ENCODE measurements at regions not wholly inside any gene's neighbourhood (a gene's known extent, or its start where the extent isn't known, plus 50 kb on each side); places are given as distances from the start of the nearest gene placed in this dataset.

DNA sequence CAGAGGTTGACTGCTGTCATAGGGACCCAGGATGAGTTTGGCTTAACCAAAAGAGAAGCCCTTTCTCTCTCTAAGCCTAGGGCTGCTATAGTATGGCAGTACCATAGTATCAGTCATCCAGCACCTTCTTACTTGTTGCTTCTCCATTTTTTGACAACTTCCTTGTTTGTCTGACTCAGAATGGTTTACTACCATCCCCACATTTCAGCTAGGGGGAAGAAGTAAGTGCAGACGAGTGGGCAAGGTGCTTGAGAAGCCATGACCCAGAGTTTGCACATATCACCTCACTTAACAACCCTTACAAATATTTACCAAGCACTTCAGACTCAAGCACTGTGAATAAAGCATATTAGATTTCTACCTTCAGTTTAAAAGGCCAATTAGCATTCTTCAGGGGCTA lies 289.9 kb upstream of the TSHZ2 start:
- CTCF ChIA-PET (ENCODE audit: partially characterized antibody) = no interaction called here
- Histone ChIP-seq H3K36me3 (ENCODE audit: insufficient read depth, low read length) (no peaks in the 10 kb centered on the region), H3K4me1 (ENCODE audit: insufficient read depth, low read length) (no peaks in the 10 kb centered on the region), H3K27ac (ENCODE audit: low read depth, low read length) (no peak overlapping the region), H3K27me3 (ENCODE audit: insufficient read depth, low read length) (no peaks in the 10 kb centered on the region), H3K9me3 (ENCODE audit: control insufficient read depth in 1 of 2, low read length in 2 of 2) (no peaks in the 10 kb centered on the region), H3K4me3 (ENCODE audit: low read length in 2 of 2) (no peak overlapping the region)
- Mint-ChIP-seq H3K27me3 (peaks cover 0 to 5% of the 10 kb centered on the region in 2 donors), H3K9me3 (peaks cover 0 to 10% (median 4%) of the 10 kb centered on the region in 8 donors), H3K27ac (no peak overlapping the region), H3K36me3 (no peaks in the 10 kb centered on the region), H3K4me1 (no peaks in the 10 kb centered on the region), H3K4me3 (no peak overlapping the region)
- intact Hi-C loops (cut with micrococcal nuclease) = no loop called here
- POLR2A ChIA-PET (ENCODE audit: partially characterized antibody) = no interaction called here
- DNase-seq = no peak

DNA sequence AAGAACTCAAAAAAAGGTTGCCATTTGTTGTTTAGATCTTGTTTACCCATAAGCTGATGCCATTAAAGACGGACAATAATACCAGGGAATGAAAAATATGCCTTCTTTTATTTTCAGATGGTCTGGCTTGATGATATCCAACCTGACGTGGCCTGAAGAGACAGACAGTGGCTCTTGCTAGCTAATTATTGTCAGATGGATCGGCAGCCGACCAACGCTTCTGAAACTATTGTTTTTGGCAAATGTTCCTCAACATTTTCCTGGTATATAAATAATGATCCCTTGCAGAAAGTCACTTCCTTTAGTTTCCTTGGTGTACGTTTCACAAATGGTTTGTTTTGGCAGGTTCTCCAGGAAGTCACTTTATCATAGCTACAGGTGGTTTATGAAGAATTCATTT lies 290.9 kb upstream of the TSHZ2 start:
- CTCF ChIA-PET (ENCODE audit: partially characterized antibody) = no interaction called here
- no peak for DNase-seq
- Mint-ChIP-seq H3K36me3 (no peaks in the 10 kb centered on the region), H3K9me3 (peaks cover 0 to 9% (median 1%) of the 10 kb centered on the region in 8 donors), H3K27ac (no peak overlapping the region), H3K27me3 (peaks cover 1 to 6% of the 10 kb centered on the region in 2 donors), H3K4me1 (peaks cover 0 to 5% (median 0%) of the 10 kb centered on the region in 4 donors), H3K4me3 (no peak overlapping the region)
- H3K4me3 ChIP-seq (ENCODE audit: low read length in 2 of 2) = no peak overlapping the region
- H3K27me3 ChIP-seq (ENCODE audit: insufficient read depth, low read length) = no peaks in the 10 kb centered on the region
- no peak overlapping the region for H3K27ac ChIP-seq (ENCODE audit: low read depth, low read length)
- H3K9me3 ChIP-seq (ENCODE audit: control insufficient read depth in 1 of 2, low read length in 2 of 2) = no peaks in the 10 kb centered on the region
- H3K4me1 ChIP-seq (ENCODE audit: insufficient read depth, low read length) = no peaks in the 10 kb centered on the region
- POLR2A ChIA-PET (ENCODE audit: partially characterized antibody) = no interaction called here
- intact Hi-C loops (cut with micrococcal nuclease) = no loop called here
- H3K36me3 ChIP-seq (ENCODE audit: insufficient read depth, low read length) = no peaks in the 10 kb centered on the region

DNA sequence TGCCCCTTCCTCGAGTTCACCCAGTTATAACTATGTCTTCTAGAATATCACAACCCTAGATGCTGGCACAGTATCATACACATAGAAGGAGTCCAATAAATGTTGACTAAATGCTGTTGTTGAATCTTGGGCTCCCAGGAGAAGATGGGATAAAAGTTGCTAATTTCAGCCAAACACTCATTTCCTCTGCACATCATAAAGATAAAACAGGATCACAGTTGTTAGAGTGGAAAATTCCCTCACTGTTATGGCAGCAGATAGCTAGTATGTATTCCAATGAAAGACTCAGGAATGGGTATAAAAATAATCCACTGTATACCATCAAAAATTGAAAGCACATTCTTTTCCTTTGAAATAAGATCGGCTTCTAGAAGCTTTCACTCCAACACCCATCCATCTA lies 294.9 kb upstream of the TSHZ2 start:
- Histone ChIP-seq H3K27me3 (ENCODE audit: insufficient read depth, low read length) (no peaks in the 10 kb centered on the region), H3K4me1 (ENCODE audit: insufficient read depth, low read length) (no peaks in the 10 kb centered on the region), H3K4me3 (ENCODE audit: low read length in 2 of 2) (no peak overlapping the region), H3K27ac (ENCODE audit: low read depth, low read length) (no peak overlapping the region), H3K9me3 (ENCODE audit: control insufficient read depth in 1 of 2, low read length in 2 of 2) (no peaks in the 10 kb centered on the region), H3K36me3 (ENCODE audit: insufficient read depth, low read length) (no peaks in the 10 kb centered on the region)
- CTCF ChIA-PET (ENCODE audit: partially characterized antibody) = no interaction called here
- H3K36me3 Mint-ChIP-seq = no peaks in the 10 kb centered on the region
- peaks cover 1 to 7% of the 10 kb centered on the region in 2 donors for H3K27me3 Mint-ChIP-seq
- H3K4me1 Mint-ChIP-seq = peaks cover 0 to 7% (median 0%) of the 10 kb centered on the region in 4 donors
- H3K4me3 Mint-ChIP-seq = no peak overlapping the region
- peaks cover 0 to 2% (median 0%) of the 10 kb centered on the region in 8 donors for H3K9me3 Mint-ChIP-seq
- intact Hi-C loops (cut with micrococcal nuclease) = no loop called here
- no peak for DNase-seq
- POLR2A ChIA-PET (ENCODE audit: partially characterized antibody) = no interaction called here
- H3K27ac Mint-ChIP-seq = no peak overlapping the region

DNA sequence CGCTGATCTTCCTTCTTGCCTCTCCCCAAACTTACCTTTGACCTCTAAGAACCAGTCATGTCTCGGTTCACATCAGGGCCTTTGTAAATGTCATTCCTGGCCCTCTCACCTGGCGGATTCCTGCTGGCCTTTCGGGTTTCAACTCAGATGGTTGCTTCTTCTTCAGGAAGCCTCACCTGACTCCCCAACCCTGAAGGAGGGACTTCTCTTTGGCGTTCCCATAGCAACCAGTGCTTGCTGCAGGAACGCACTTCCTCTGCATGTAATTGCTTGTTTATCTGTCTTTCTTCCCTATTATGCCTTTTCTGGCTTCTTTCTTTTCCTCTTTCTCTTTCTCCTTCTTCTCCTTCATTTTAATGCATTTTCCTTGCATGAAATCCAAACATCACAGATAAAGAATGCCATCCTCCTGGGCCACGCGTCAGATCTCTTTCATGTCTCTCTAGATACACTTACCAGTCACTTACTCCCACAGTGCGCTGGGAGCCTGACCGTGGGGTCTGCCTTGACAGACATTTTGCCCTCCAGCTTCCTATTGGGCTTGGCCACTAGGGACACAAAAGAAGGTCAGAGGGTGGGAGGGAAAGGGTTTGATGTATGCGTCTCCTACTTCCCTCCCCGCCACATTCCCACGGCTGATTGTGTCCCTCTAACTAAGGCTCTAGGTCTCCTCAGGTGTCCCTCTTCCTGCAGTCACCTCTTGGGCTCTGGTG lies 295.7 kb upstream of the TSHZ2 start:
- H3K27me3 ChIP-seq (ENCODE audit: insufficient read depth, low read length) = no peaks in the 10 kb centered on the region
- H3K9me3 Mint-ChIP-seq = peaks cover 0 to 2% (median 0%) of the 10 kb centered on the region in 8 donors
- ChIA-PET CTCF (ENCODE audit: partially characterized antibody) (no interaction called here), POLR2A (ENCODE audit: partially characterized antibody) (interaction anchor here (1.2 kb wide), 1 partner anchor 307 kb away, joined by 3 read pairs; no protein-coding TSS in a partner anchor)
- H3K27ac ChIP-seq (ENCODE audit: low read depth, low read length) = no peak overlapping the region
- peaks cover 1 to 9% of the 10 kb centered on the region in 2 donors for H3K27me3 Mint-ChIP-seq
- H3K4me3 ChIP-seq (ENCODE audit: low read length in 2 of 2) = no peak overlapping the region
- no peaks in the 10 kb centered on the region for H3K9me3 ChIP-seq (ENCODE audit: control insufficient read depth in 1 of 2, low read length in 2 of 2)
- H3K27ac Mint-ChIP-seq = no peak overlapping the region
- H3K4me1 ChIP-seq (ENCODE audit: insufficient read depth, low read length) = no peaks in the 10 kb centered on the region
- DNase-seq = no peak
- intact Hi-C loops (cut with micrococcal nuclease) = no loop called here
- no peaks in the 10 kb centered on the region for H3K36me3 ChIP-seq (ENCODE audit: insufficient read depth, low read length)
- H3K36me3 Mint-ChIP-seq = no peaks in the 10 kb centered on the region
- no peak overlapping the region for H3K4me3 Mint-ChIP-seq
- peaks cover 0 to 7% (median 0%) of the 10 kb centered on the region in 4 donors for H3K4me1 Mint-ChIP-seq

DNA sequence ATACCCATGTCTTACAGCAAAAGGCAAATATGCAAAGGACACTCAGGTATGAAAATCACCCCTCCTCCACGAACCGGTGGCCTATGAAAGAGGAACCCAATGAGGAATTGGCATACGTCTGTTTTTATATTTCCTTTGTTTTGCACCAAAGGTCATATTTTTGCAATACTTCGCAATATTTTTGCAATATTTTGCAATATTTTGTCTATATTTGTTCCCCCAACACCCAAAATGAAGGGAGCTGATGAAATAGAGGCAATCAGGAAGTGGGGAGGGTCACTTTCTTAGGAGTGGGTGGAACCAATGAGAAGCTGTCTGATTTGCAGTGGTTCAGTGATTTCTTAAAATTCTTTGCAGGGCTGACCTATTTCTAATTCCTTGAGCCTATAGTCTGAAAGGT lies 296.8 kb upstream of the TSHZ2 start:
- ChIA-PET CTCF (ENCODE audit: partially characterized antibody) (no interaction called here), POLR2A (ENCODE audit: partially characterized antibody) (interaction anchor here (1.2 kb wide), 1 partner anchor 306 kb away, joined by 3 read pairs; no protein-coding TSS in a partner anchor)
- no peaks in the 10 kb centered on the region for H3K36me3 ChIP-seq (ENCODE audit: insufficient read depth, low read length)
- no peaks in the 10 kb centered on the region for H3K27me3 ChIP-seq (ENCODE audit: insufficient read depth, low read length)
- intact Hi-C loops (cut with micrococcal nuclease) = no loop called here
- Mint-ChIP-seq H3K27ac (no peak overlapping the region), H3K4me3 (no peak overlapping the region), H3K9me3 (no peaks in the 10 kb centered on the region), H3K27me3 (peaks cover 1 to 11% of the 10 kb centered on the region in 2 donors), H3K4me1 (peaks cover 0 to 7% (median 0%) of the 10 kb centered on the region in 4 donors), H3K36me3 (no peaks in the 10 kb centered on the region)
- no peak overlapping the region for H3K4me3 ChIP-seq (ENCODE audit: low read length in 2 of 2)
- no peak for DNase-seq
- no peak overlapping the region for H3K27ac ChIP-seq (ENCODE audit: low read depth, low read length)
- H3K4me1 ChIP-seq (ENCODE audit: insufficient read depth, low read length) = no peaks in the 10 kb centered on the region
- H3K9me3 ChIP-seq (ENCODE audit: control insufficient read depth in 1 of 2, low read length in 2 of 2) = no peaks in the 10 kb centered on the region

DNA sequence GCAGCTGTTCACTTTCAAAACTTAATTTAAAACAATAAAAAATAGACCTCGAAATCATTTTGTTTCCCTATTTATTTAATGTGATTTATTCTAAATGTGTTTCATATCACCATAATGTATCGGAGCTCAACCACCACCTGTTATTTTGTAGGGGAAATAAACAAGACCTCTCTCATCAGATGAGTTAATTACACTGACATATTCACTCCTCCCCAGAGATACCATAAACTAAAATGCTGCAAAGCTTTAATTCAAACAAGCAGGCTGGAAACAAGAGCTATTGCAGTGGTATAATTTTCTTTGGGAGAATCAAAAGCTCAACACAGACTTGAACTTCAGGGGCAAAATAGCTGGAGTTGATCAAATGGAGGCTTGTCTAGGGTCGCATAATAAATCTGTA lies 303.5 kb upstream of the TSHZ2 start:
- Histone ChIP-seq H3K27ac (ENCODE audit: low read depth, low read length) (no peak overlapping the region), H3K9me3 (ENCODE audit: control insufficient read depth in 1 of 2, low read length in 2 of 2) (no peaks in the 10 kb centered on the region), H3K4me1 (ENCODE audit: insufficient read depth, low read length) (no peaks in the 10 kb centered on the region), H3K27me3 (ENCODE audit: insufficient read depth, low read length) (no peaks in the 10 kb centered on the region), H3K36me3 (ENCODE audit: insufficient read depth, low read length) (no peaks in the 10 kb centered on the region), H3K4me3 (ENCODE audit: low read length in 2 of 2) (no peak overlapping the region)
- Mint-ChIP-seq H3K36me3 (no peaks in the 10 kb centered on the region), H3K27me3 (peaks cover 0 to 7% of the 10 kb centered on the region in 2 donors), H3K4me3 (no peak overlapping the region), H3K4me1 (peaks cover 0 to under 1% (median 0%) of the 10 kb centered on the region in 4 donors), H3K27ac (no peak overlapping the region), H3K9me3 (no peaks in the 10 kb centered on the region)
- ChIA-PET POLR2A (ENCODE audit: partially characterized antibody) (no interaction called here), CTCF (ENCODE audit: partially characterized antibody) (no interaction called here)
- intact Hi-C loops (cut with micrococcal nuclease) = no loop called here
- DNase-seq = no peak

DNA sequence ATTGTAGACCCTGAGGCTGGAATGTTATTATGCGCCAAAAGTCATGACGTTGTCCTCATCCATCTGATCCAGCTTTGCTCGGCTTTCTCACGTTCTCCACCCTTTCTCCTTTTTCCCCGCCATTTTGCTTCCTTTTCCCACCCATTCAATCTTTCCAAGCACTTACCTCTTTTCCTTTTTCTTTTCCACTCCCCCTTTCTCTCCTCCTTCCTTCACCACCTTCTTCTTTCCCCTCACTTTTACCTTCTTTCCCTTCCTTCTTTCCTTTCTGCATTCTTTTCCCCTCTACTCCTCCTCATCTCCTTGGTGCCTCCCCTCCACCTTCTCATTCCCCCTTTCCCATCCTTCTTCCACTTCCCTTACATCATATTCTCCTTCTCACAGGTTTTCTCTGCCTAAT lies 304.8 kb upstream of the TSHZ2 start:
- H3K27me3 Mint-ChIP-seq = peaks cover 0 to 6% of the 10 kb centered on the region in 2 donors
- ChIA-PET CTCF (ENCODE audit: partially characterized antibody) (no interaction called here), POLR2A (ENCODE audit: partially characterized antibody) (no interaction called here)
- peaks cover 0 to 2% (median 0%) of the 10 kb centered on the region in 8 donors for H3K9me3 Mint-ChIP-seq
- H3K36me3 ChIP-seq (ENCODE audit: insufficient read depth, low read length) = no peaks in the 10 kb centered on the region
- no peaks in the 10 kb centered on the region for H3K36me3 Mint-ChIP-seq
- H3K4me3 Mint-ChIP-seq = no peak overlapping the region
- no peaks in the 10 kb centered on the region for H3K4me1 ChIP-seq (ENCODE audit: insufficient read depth, low read length)
- no peak overlapping the region for H3K27ac Mint-ChIP-seq
- H3K27me3 ChIP-seq (ENCODE audit: insufficient read depth, low read length) = no peaks in the 10 kb centered on the region
- peaks cover 0 to 6% (median 2%) of the 10 kb centered on the region in 4 donors for H3K4me1 Mint-ChIP-seq
- no peak overlapping the region for H3K27ac ChIP-seq (ENCODE audit: low read depth, low read length)
- no peak overlapping the region for H3K4me3 ChIP-seq (ENCODE audit: low read length in 2 of 2)
- DNase-seq = no peak
- H3K9me3 ChIP-seq (ENCODE audit: control insufficient read depth in 1 of 2, low read length in 2 of 2) = no peaks in the 10 kb centered on the region
- intact Hi-C loops (cut with micrococcal nuclease) = no loop called here
